H1 (cell line): ENCODE measurements at regions not wholly inside any gene's neighbourhood (a gene's known extent, or its start where the extent isn't known, plus 50 kb on each side); places are given as distances from the start of the nearest gene placed in this dataset.

Experiments used
- CTCF ChIA-PET: fragments of 300-600 bp; sonication (Branson Sonifier 250); formaldehyde crosslinking; loops from one replicate; lab custom pipeline; 2021; ENCODE audit not compliant: partially characterized antibody; lab: Charles Lee
- POLR2A ChIA-PET: fragments of 300-600 bp; sonication (Branson Sonifier 250); formaldehyde crosslinking; loops from one replicate; lab custom pipeline; 2021; ENCODE audit warnings: inconsistent platforms; ENCODE audit not compliant: partially characterized antibody; lab: Charles Lee
- DNase-seq, 2 experiments: peaks; one replicate each; pipeline versions ENCODE4 v3.0.0 to v3.0.0-alpha.2; 2010 to 2022; ENCODE audit warnings: low spot score in 2 of 2, low read depth in 1 of 2, mixed read lengths in 1 of 2
- FAIRE-seq: peaks from 2 replicates; lab custom pipeline; 2011; peaks lifted over from hg19 to GRCh38; lab: Jason Lieb, UNC
- H2AFZ ChIP-seq: 2 replicates; pipeline ENCODE4 v1.8.1; 2012; ENCODE audit warnings: low read length, inconsistent platforms
- H2AK5ac ChIP-seq: 2 replicates; pipeline ENCODE4 v1.6.1; 2013; ENCODE audit warnings: low read depth, low read length
- H2BK120ac ChIP-seq: replicated peaks from 2 replicates; pipeline ENCODE3; 2013; ENCODE audit warnings: low read depth, low read length, inconsistent platforms
- H2BK12ac ChIP-seq: 2 replicates; pipeline ENCODE4 v1.6.1; 2013; ENCODE audit warnings: low read depth, low read length
- H2BK15ac ChIP-seq: 2 replicates; pipeline ENCODE4 v1.6.1; 2013; ENCODE audit warnings: low read length
- H2BK20ac ChIP-seq: 2 replicates; pipeline ENCODE4 v1.6.1; 2013; ENCODE audit warnings: low read length
- H2BK5ac ChIP-seq: 2 replicates; pipeline ENCODE4 v1.6.1; 2013; ENCODE audit warnings: low read depth, low read length
- H3K14ac ChIP-seq: 2 replicates; pipeline ENCODE4 v1.6.1; 2013; ENCODE audit warnings: inconsistent platforms; ENCODE audit not compliant: insufficient read length
- H3K18ac ChIP-seq: 2 replicates; pipeline ENCODE4 v1.6.1; 2013; ENCODE audit warnings: low read length; ENCODE audit errors: extremely low read depth
- H3K23ac ChIP-seq: 2 replicates; pipeline ENCODE4 v1.6.1; 2013; ENCODE audit warnings: inconsistent platforms; ENCODE audit not compliant: insufficient read length
- H3K23me2 ChIP-seq: 2 replicates; pipeline ENCODE4 v1.6.1; 2013; ENCODE audit warnings: low read depth, low read length
- H3K27ac ChIP-seq: 2 replicates; pipeline ENCODE4 v1.6.1; 2011; ENCODE audit warnings: low read depth, low read length, inconsistent platforms
- H3K27me3 ChIP-seq, 4 experiments: replicated peaks in 1 of 4; 1 replicate in 1 of 4; 2 replicates in 3 of 4; pipeline versions ENCODE4 v1.6.1 to v1.8.1; 2011 to 2013; ENCODE audit warnings: low read length in 3 of 4, mild to moderate bottlenecking in 3 of 4, inconsistent platforms in 2 of 4, mixed read lengths in 2 of 4, moderate library complexity in 1 of 4; ENCODE audit not compliant: control insufficient read depth in 3 of 4, insufficient read depth in 3 of 4; ENCODE audit errors: extremely low read depth in 1 of 4
- H3K36me3 ChIP-seq, 4 experiments: 2 replicates each; pipeline versions ENCODE4 v1.6.1 to v1.8.1; 2011 to 2013; ENCODE audit warnings: mild to moderate bottlenecking in 4 of 4, low read length in 3 of 4, moderate library complexity in 2 of 4, control low read depth in 1 of 4, inconsistent platforms in 1 of 4; ENCODE audit not compliant: insufficient read depth in 4 of 4, control insufficient read depth in 2 of 4
- H3K4ac ChIP-seq: replicated peaks from 2 replicates; pipeline ENCODE3; 2013; ENCODE audit warnings: low read length, low read depth, mixed read lengths, inconsistent platforms; ENCODE audit not compliant: insufficient read length
- H3K4me1 ChIP-seq, 4 experiments: replicated peaks in 1 of 4; 1 replicate in 1 of 4; 2 replicates in 3 of 4; pipeline versions ENCODE4 v1.6.1 to v1.8.1; 2011 to 2013; ENCODE audit warnings: low read length in 3 of 4, inconsistent platforms in 2 of 4, mixed read lengths in 1 of 4; ENCODE audit not compliant: insufficient read depth in 4 of 4, control insufficient read depth in 3 of 4
- H3K4me2 ChIP-seq, 2 experiments: 2 replicates each; pipeline versions ENCODE4 v1.6.1 to v1.8.1; 2011 to 2013; ENCODE audit warnings: low read depth in 2 of 2, low read length in 2 of 2, control low read depth in 1 of 2, inconsistent platforms in 1 of 2, mild to moderate bottlenecking in 1 of 2; ENCODE audit not compliant: insufficient read depth in 1 of 2
- H3K4me3 ChIP-seq, 4 experiments: fragments of 200-600, 300-600 bp in 1 of 4; sonication (generic), shearing (Covaris generic), sonication (Bioruptor Twin) in 1 of 4; 2 replicates each; pipeline versions ENCODE4 v1.5.1 to v1.8.1; 2011 to 2016; ENCODE audit warnings: low read length in 4 of 4, low read depth in 3 of 4, control low read depth in 2 of 4, inconsistent platforms in 2 of 4, mild to moderate bottlenecking in 2 of 4, mixed read lengths in 1 of 4, moderate library complexity in 1 of 4; ENCODE audit not compliant: insufficient read depth in 2 of 4; ENCODE audit errors: extremely low read depth in 1 of 4
- H3K56ac ChIP-seq: replicated peaks from 2 replicates; pipeline ENCODE3; 2013; ENCODE audit warnings: low read depth, mild to moderate bottlenecking, mixed read lengths, low read length, inconsistent platforms; ENCODE audit not compliant: insufficient read length
- H3K79me1 ChIP-seq: 2 replicates; pipeline ENCODE4 v1.6.1; 2013; ENCODE audit warnings: low read depth, low read length, control low read depth
- H3K79me2 ChIP-seq, 2 experiments: 2 replicates each; pipeline versions ENCODE4 v1.6.1 to v1.8.1; 2012 to 2013; ENCODE audit warnings: low read length in 2 of 2, mild to moderate bottlenecking in 2 of 2, inconsistent platforms in 1 of 2; ENCODE audit not compliant: insufficient read depth in 2 of 2, control insufficient read depth in 1 of 2
- H3K9ac ChIP-seq, 4 experiments: replicated peaks in 1 of 4; 1 replicate in 1 of 4; 2 replicates in 3 of 4; pipeline versions ENCODE4 v1.6.1 to v1.8.1; 2011 to 2013; ENCODE audit warnings: low read depth in 3 of 4, low read length in 3 of 4, control low read depth in 2 of 4, mild to moderate bottlenecking in 2 of 4, moderate library complexity in 2 of 4, inconsistent platforms in 1 of 4; ENCODE audit errors: extremely low read depth in 1 of 4
- H3K9me3 ChIP-seq, 2 experiments: 2 replicates each; pipeline versions ENCODE4 v1.6.1 to v1.8.1; 2012 to 2013; ENCODE audit warnings: mild to moderate bottlenecking in 2 of 2, moderate library complexity in 2 of 2, control low read depth in 1 of 2, inconsistent platforms in 1 of 2, low read depth in 1 of 2, low read length in 1 of 2, mixed read lengths in 1 of 2; ENCODE audit not compliant: insufficient read depth in 2 of 2
- H4K20me1 ChIP-seq, 2 experiments: replicated peaks in 1 of 2; 2 replicates each; pipeline versions ENCODE3 to v1.8.1; 2011 to 2013; ENCODE audit warnings: inconsistent platforms in 2 of 2, low read length in 2 of 2, mild to moderate bottlenecking in 1 of 2; ENCODE audit not compliant: insufficient read depth in 2 of 2, control insufficient read depth in 1 of 2
- H4K5ac ChIP-seq: 2 replicates; pipeline ENCODE4 v1.6.1; 2013; ENCODE audit warnings: low read length, low read depth, mixed read lengths, inconsistent platforms; ENCODE audit not compliant: insufficient read length
- H4K8ac ChIP-seq: 2 replicates; pipeline ENCODE4 v1.8.0; 2013; ENCODE audit warnings: mild to moderate bottlenecking, moderate library complexity, low read length, inconsistent platforms; ENCODE audit not compliant: insufficient read depth; ENCODE audit errors: extremely low read depth
- H4K91ac ChIP-seq: replicated peaks from 2 replicates; pipeline ENCODE3; 2013; ENCODE audit warnings: low read length, mixed read lengths, inconsistent platforms; ENCODE audit not compliant: insufficient read length
- CEBPB ChIP-seq: IDR thresholded peaks from 2 replicates; pipeline ENCODE4 v1.6.1; 2012; ENCODE audit warnings: low read depth, low read length
- CHD2 ChIP-seq: IDR thresholded peaks from 2 replicates; pipeline ENCODE4 v1.6.1; 2012; ENCODE audit warnings: low read length, improper control_type of control experiment
- EGR1 ChIP-seq: IDR thresholded peaks from 2 replicates; pipeline ENCODE4 v1.6.1; 2011; ENCODE audit warnings: low read depth, low read length, borderline replicate concordance
- EZH2 ChIP-seq: fragments of 200-600 bp; sonication (generic); IDR thresholded peaks from 2 replicates; pipeline ENCODE4 v1.7.1; 2012; ENCODE audit warnings: low read depth, mild to moderate bottlenecking, moderate library complexity, low read length, inconsistent platforms; ENCODE audit not compliant: severe bottlenecking
- MAFK ChIP-seq: IDR thresholded peaks from 2 replicates; pipeline ENCODE4 v1.6.1; 2012; ENCODE audit warnings: low read depth, mild to moderate bottlenecking, improper control_type of control experiment, low read length
- NRF1 ChIP-seq: IDR thresholded peaks from 2 replicates; pipeline ENCODE4 v1.6.1; 2011; ENCODE audit warnings: mild to moderate bottlenecking, low read depth, low read length, improper control_type of control experiment
- PHF8 ChIP-seq: fragments of 200-600 bp; sonication (generic); conservative IDR thresholded peaks from 2 replicates; pipeline ENCODE4 v1.7.1; 2012; ENCODE audit warnings: low read depth, mild to moderate bottlenecking, inconsistent platforms, low read length, moderate library complexity
- SIRT6 ChIP-seq: IDR thresholded peaks from one replicate; pipeline ENCODE4 v1.7.1; 2012; ENCODE audit warnings: low read length, inconsistent platforms
- SP2 ChIP-seq: IDR thresholded peaks from 2 replicates; pipeline ENCODE4 v1.6.1; 2012; ENCODE audit warnings: mild to moderate bottlenecking, low read length, inconsistent platforms
- SUZ12 ChIP-seq: fragments of 200-600 bp; sonication (generic); IDR thresholded peaks from 2 replicates; pipeline ENCODE4 v1.6.1; 2012; ENCODE audit warnings: mild to moderate bottlenecking, inconsistent platforms, low read length, moderate library complexity, mixed read lengths
- TAF7 ChIP-seq: optimal IDR thresholded peaks from 2 replicates; pipeline ENCODE3; 2011; ENCODE audit warnings: low read depth, mild to moderate bottlenecking, inconsistent platforms, low read length, moderate library complexity, borderline replicate concordance
- TEAD4 ChIP-seq: IDR thresholded peaks from 2 replicates; pipeline ENCODE4 v1.6.1; 2012; ENCODE audit warnings: low read depth, low read length, inconsistent platforms, mixed read lengths
- YY1 ChIP-seq: IDR thresholded peaks from 2 replicates; pipeline ENCODE4 v1.6.1; 2011; ENCODE audit warnings: low read depth, mild to moderate bottlenecking, low read length
- WGBS, 2 experiments: shearing (Covaris generic) in 1 of 2; methylation state at CpG; one replicate each; pipeline versions ENCODE4 v1.1.6 to v1.1.7; 2013 to 2015; ENCODE audit warnings: low lambda C conversion rate in 2 of 2, mixed read lengths in 2 of 2, inconsistent platforms in 1 of 2, low coverage in 1 of 2, missing lambda C conversion rate in 1 of 2; ENCODE audit not compliant: insufficient replicate concordance in 2 of 2, insufficient coverage in 1 of 2, insufficient read length in 1 of 2; ENCODE audit errors: extremely low coverage in 1 of 2, missing lambda C conversion rate in 1 of 2; 5-methylcytosine and 5-hydroxymethylcytosine counted together

DNA sequence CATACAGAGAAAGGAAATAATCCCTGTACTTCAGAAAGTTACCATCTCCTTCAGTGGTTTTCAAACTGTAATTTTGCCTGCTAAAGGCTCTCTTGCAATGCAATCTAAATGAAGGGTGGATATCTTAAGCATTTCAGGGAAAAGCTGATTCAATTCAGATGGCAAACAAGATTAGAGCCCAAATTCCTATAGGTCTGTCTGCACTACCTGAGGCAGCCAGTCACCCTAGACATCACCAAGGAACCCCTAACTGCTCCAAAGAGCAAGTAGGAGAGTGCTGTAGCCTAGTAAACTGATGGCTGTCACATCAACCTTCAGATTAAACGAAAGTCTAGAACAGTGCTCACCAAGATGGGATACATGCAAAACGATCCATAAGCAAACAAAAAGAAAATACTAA, 138.0 kb upstream of the ANK3 start:
- DNase-seq (no peak), FAIRE-seq (no peak)
- TF ChIP-seq EGR1, result no peak
- no peak for TF ChIP-seq CHD2
- no peak for TF ChIP-seq TEAD4
- TF ChIP-seq NRF1, result no peak
- TF ChIP-seq SUZ12, result no peak
- TF ChIP-seq TAF7, result no peak
- TF ChIP-seq YY1, result no peak
- TF ChIP-seq MAFK, result no peak
- TF ChIP-seq PHF8, result no peak
- TF ChIP-seq EZH2, result no peak
- no peak for TF ChIP-seq SP2
- no peak for TF ChIP-seq CEBPB
- no peak for TF ChIP-seq SIRT6
- Histone ChIP-seq H4K5ac (no peak overlapping the region), H3K4me2 (no peak overlapping the region), H4K91ac (no peak overlapping the region), H3K79me2 (no peaks in the 10 kb centered on the region), H3K18ac (no peak overlapping the region), H3K9ac (no peak overlapping the region), H3K4me3 (no peak overlapping the region), H3K4me1 (no peaks in the 10 kb centered on the region), H3K36me3 (no peaks in the 10 kb centered on the region; a peak in 1 of 8 replicates), H2AK5ac (no peak overlapping the region), H4K20me1 (no peaks in the 10 kb centered on the region), H3K9me3 (peaks cover 4 to 8% of the 10 kb centered on the region in 2 experiments; a peak in 2 of 4 replicates), H3K14ac (no peak overlapping the region), H2BK5ac (no peak overlapping the region), H3K4ac (no peak overlapping the region), H2BK20ac (no peak overlapping the region), H3K56ac (no peak overlapping the region), H3K23me2 (no peaks in the 10 kb centered on the region; the same call in 1 of the 2 replicates), H3K23ac (no peak overlapping the region), H3K27me3 (no peaks in the 10 kb centered on the region), H2BK12ac (no peak overlapping the region), H3K79me1 (no peaks in the 10 kb centered on the region), H2BK120ac (no peak overlapping the region), H2BK15ac (no peak overlapping the region), H4K8ac (no peak overlapping the region), H2AFZ (no peak overlapping the region), H3K27ac (no peak overlapping the region)
- POLR2A ChIA-PET, result no interaction called here
- 81% methylated on average over 2 of the region's 2 CpGs; no CpG with 5 or more reads in 1 of the 2 experiments for WGBS, 2 experiments
- CTCF ChIA-PET, result no interaction called here
